BLaER1 treated with 17β-estradiol and CSF1 and Interleukin-3, amounts not matched to agents 10 nM and 100 nM (cell line): ENCODE measurements at regions not wholly inside any gene's neighbourhood (a gene's known extent, or its start where the extent isn't known, plus 50 kb on each side); places are given as distances from the start of the nearest gene placed in this dataset.
A peak's percentile ranks its signal among the peaks of the same experiment; 100 is the strongest.

Source experiments
- H3K27ac ChIP-seq, 11 experiments: shearing (Covaris generic); formaldehyde crosslinking; 2 replicates each; pipeline ENCODE4 v1.8.1; 2022
- H3K27me3 ChIP-seq, 11 experiments: shearing (Covaris generic); formaldehyde crosslinking; 2 replicates each; pipeline ENCODE4 v1.8.1; 2022
- H3K36me3 ChIP-seq, 11 experiments: shearing (Covaris generic); formaldehyde crosslinking; 2 replicates each; pipeline ENCODE4 v1.8.1; 2022
- H3K4me1 ChIP-seq, 10 experiments: shearing (Covaris generic); formaldehyde crosslinking; 2 replicates each; pipeline ENCODE4 v1.8.1; 2022
- H3K4me2 ChIP-seq, 11 experiments: shearing (Covaris generic); formaldehyde crosslinking; 2 replicates each; pipeline ENCODE4 v1.8.1; 2022
- H3K4me3 ChIP-seq, 10 experiments: shearing (Covaris generic); formaldehyde crosslinking; 2 replicates each; pipeline ENCODE4 v1.8.1; 2022
- H3K9ac ChIP-seq, 11 experiments: shearing (Covaris generic); formaldehyde crosslinking; 2 replicates each; pipeline ENCODE4 v1.8.1; 2022
- H3K9me3 ChIP-seq, 11 experiments: shearing (Covaris generic); formaldehyde crosslinking; replicated peaks in 1 of 11; 2 replicates each; pipeline ENCODE4 v1.8.1; 2022
- H4K20me1 ChIP-seq, 11 experiments: shearing (Covaris generic); formaldehyde crosslinking; 2 replicates each; pipeline ENCODE4 v1.8.1; 2022
- Cebpa-rat ChIP-seq, 11 experiments: shearing (Covaris generic); IDR thresholded peaks; 2 replicates each; pipeline ENCODE4 v1.8.1; 2022

DNA sequence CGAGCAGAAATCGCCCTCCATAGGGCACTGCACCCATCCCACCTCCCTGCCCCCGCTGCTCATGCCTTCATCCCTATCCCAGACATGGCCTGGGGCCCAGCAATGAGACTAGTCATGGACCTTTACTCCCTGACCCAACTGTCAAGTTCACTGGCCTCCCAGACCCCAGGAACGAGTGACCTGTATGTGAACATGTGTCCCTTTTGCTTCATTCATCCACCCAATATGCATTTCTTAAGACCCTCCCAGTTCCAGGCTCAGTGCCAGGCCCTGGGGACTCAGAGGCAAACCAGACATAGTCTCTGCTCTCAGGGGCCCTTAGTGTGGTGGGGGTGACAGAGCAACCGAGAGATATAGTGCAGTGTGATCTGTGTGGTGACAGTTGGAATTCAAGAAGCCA, 67.0 kb downstream of the EFNB1 start:
- Histone ChIP-seq H4K20me1 (no peaks in the 10 kb centered on the region; a peak in 1 of 22 replicates), H3K9ac (peak overlapping the region in 10 of 11 experiments; percentile 68 to 80 (median 78); a peak in 15 of 22 replicates), H3K27ac (peak overlapping the region in 10 of 11 experiments; percentile 81 to 88 (median 86); a peak in 20 of 22 replicates), H3K4me1 (peaks cover 21 to 30% (median 28%) of the 10 kb centered on the region in 10 experiments), H3K4me3 (0 out of 20 replicates have a peak overlapping the region, but pooled peaks of 1 of the 10 experiments have one; percentile 22), H3K4me2 (peak overlapping the region; percentile 41 to 79 (median 71)), H3K9me3 (no peaks in the 10 kb centered on the region), H3K36me3 (no peaks in the 10 kb centered on the region), H3K27me3 (peaks cover 49 to 97% (median 79%) of the 10 kb centered on the region in 11 experiments; a peak in 21 of 22 replicates)
- no peak for TF ChIP-seq Cebpa-rat (IDR thresholded peaks at IDR 0.05)

DNA sequence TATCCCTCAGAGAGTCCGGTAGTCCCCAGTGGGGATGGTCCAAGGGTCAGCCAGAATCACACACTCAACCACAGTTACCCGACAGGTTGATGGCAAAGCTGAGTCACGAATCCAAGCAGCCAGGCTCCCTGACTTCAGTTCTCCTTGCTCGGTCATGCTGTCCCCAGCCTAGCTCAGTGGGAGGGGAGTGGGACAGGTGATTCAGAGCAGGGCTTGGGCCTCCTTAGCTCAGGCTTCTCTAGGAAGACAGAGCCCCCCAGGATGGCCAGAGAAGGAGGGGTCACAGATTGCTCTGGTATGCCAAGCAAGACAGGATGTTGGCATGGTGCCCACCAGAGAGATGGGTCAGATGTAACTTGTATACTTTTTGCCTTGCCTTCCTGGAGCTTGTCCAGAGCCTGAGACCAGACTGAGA, 66.5 kb downstream of the EFNB1 start:
- H4K20me1 ChIP-seq = no peaks in the 10 kb centered on the region; a peak in 1 of 22 replicates
- H3K27me3 ChIP-seq = peaks cover 45 to 97% (median 78%) of the 10 kb centered on the region in 11 experiments; a peak in 21 of 22 replicates
- H3K4me2 ChIP-seq = peak overlapping the region; percentile 41 to 79 (median 71)
- TF ChIP-seq Cebpa-rat (IDR thresholded peaks at IDR 0.05) = no peak
- H3K4me1 ChIP-seq = peaks cover 21 to 30% (median 28%) of the 10 kb centered on the region in 10 experiments
- H3K27ac ChIP-seq = peak overlapping the region; percentile 41 to 88 (median 85); a peak in 21 of 22 replicates
- peak overlapping the region in 4 of 10 experiments; percentile 13 to 46 (median 22); a peak in 3 of 20 replicates for H3K4me3 ChIP-seq
- no peaks in the 10 kb centered on the region for H3K9me3 ChIP-seq
- no peaks in the 10 kb centered on the region for H3K36me3 ChIP-seq
- peak overlapping the region; percentile 45 to 80 (median 77); a peak in 21 of 22 replicates for H3K9ac ChIP-seq

DNA sequence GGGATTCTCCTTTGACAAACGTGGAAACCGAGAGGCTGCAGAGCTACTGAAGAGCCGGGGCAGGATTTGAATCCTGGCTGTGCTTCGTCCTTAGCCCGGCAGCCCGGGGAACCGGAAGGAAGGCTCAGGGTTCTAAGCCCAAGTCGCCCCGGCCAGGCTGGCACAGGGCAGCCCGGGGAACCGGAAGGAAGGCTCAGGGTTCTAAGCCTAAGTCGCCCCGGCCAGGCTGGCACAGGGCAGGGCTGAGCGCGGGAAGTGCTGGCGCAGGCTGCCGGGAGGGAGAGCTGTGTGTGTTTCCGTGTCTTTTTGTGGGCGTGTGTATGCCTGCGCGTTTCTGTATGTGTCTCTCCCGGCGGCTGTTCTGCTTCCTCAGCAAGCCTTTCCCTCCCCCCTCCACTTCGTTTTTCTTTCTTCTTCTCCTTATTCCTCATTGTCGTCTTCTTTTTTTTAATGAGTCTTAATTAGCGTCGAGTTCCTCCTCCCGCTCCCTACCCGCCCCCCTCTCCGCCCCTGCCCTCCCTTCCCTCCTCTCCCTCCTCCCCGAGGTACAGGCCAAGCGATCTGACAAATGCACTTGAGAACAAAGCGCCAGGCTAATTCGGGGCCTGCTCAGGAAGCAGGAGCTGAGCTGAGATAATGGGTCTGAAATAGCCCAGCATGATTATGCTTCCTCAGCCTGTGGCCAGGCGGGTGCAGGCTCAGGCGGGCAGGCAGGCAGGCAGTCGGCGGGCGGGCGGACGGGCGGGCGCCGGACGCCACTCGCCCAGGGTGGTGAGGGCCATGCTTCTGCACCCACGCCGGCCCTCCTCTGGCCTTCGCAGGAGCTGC, 65.9 kb downstream of the EFNB1 start:
- TF ChIP-seq Cebpa-rat (IDR thresholded peaks at IDR 0.05) = no peak
- no peaks in the 10 kb centered on the region for H3K9me3 ChIP-seq
- H3K4me2 ChIP-seq = peak overlapping the region; percentile 41 to 79 (median 72)
- peak overlapping the region; percentile 51 to 80 (median 77) for H3K9ac ChIP-seq
- no peaks in the 10 kb centered on the region for H3K36me3 ChIP-seq
- H4K20me1 ChIP-seq = no peaks in the 10 kb centered on the region; a peak in 1 of 22 replicates
- H3K4me3 ChIP-seq = peak overlapping the region in 7 of 10 experiments; percentile 11 to 46 (median 18); a peak in 4 of 20 replicates
- peak overlapping the region; percentile 70 to 88 (median 85) for H3K27ac ChIP-seq
- peaks cover 45 to 97% (median 78%) of the 10 kb centered on the region in 11 experiments for H3K27me3 ChIP-seq
- H3K4me1 ChIP-seq = peaks cover 25 to 35% (median 32%) of the 10 kb centered on the region in 10 experiments

DNA sequence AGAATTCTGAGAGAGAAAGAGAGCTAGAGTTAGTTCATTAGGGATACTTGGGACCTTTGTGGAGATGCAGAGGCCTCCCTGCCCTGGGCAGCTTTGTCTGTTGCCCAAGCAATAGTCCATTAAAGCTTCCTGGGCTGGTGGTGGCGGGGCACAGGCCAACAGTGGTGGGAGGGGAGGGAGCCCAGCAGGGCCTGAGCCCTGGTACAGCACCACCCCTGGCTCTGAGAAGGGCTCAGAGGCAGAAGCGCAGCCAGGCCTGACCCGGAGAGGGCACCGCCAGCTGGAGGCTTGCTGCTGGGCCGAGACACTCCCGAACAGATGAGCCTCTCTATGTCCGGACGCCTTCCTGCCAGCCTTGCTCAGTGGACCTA, 65.3 kb downstream of the EFNB1 start:
- Histone ChIP-seq H3K4me2 (peak overlapping the region; percentile 35 to 79 (median 71)), H3K4me1 (peaks cover 31 to 41% (median 38%) of the 10 kb centered on the region in 10 experiments), H3K9me3 (no peaks in the 10 kb centered on the region), H3K9ac (peak overlapping the region; percentile 51 to 80 (median 77)), H3K4me3 (peak overlapping the region in 4 of 10 experiments; percentile 11 to 36 (median 26); a peak in 3 of 20 replicates), H4K20me1 (no peaks in the 10 kb centered on the region; a peak in 1 of 22 replicates), H3K27me3 (peaks cover 51 to 97% (median 78%) of the 10 kb centered on the region in 11 experiments), H3K27ac (peak overlapping the region; percentile 70 to 88 (median 85)), H3K36me3 (no peaks in the 10 kb centered on the region)
- no peak for TF ChIP-seq Cebpa-rat (IDR thresholded peaks at IDR 0.05)

DNA sequence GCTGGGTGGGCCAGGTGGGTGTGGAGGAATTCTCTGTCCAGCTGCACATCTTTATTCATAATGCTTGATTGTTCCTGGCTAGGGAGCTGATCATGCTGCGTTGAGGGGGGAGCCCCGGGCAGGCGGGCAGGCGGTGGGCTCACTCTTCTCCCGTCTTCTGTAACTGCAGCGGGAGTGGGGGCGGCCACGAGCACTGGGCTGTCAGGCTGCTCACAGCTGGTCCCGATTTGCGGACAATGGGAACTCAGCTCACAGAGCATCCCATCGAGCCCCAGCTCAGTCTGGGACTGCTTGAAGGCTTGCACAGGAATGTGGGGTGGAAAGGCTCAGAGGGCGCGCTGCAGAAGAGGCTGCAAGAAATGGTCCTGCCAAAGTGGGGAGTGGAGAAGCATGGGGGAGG, 63.8 kb downstream of the EFNB1 start:
- Histone ChIP-seq H3K27me3 (peaks cover 61 to 97% (median 79%) of the 10 kb centered on the region in 11 experiments), H3K9me3 (no peaks in the 10 kb centered on the region), H3K9ac (no peak overlapping the region), H3K4me3 (no peak overlapping the region), H3K27ac (no peak overlapping the region), H4K20me1 (no peaks in the 10 kb centered on the region), H3K4me1 (peaks cover 33 to 44% (median 40%) of the 10 kb centered on the region in 10 experiments), H3K36me3 (no peaks in the 10 kb centered on the region), H3K4me2 (no peak overlapping the region)
- TF ChIP-seq Cebpa-rat (IDR thresholded peaks at IDR 0.05) = no peak

DNA sequence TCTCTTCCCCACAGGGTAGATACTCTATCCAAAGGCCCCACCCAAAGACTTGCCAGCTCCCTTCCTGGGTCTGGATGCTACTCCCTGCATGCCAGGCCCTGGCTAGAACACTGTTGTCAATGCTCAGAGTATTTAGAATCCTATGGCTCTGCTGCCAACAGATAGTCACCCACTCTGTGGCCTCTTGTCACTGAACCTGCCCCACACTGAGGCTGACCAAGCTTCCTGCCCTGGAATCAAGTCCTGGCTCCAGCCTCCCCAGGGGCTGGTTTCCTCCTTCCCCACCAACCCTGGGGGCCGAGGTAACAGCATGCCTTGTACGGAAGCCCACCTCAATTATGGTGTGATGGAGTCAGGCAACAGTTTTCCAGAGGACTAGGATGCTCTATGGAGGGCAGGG, 63.3 kb downstream of the EFNB1 start:
- no peaks in the 10 kb centered on the region for H3K9me3 ChIP-seq
- TF ChIP-seq Cebpa-rat (IDR thresholded peaks at IDR 0.05) = no peak
- H3K4me1 ChIP-seq = peaks cover 33 to 44% (median 40%) of the 10 kb centered on the region in 10 experiments
- H3K36me3 ChIP-seq = no peaks in the 10 kb centered on the region
- peaks cover 66 to 97% (median 79%) of the 10 kb centered on the region in 11 experiments for H3K27me3 ChIP-seq
- H3K27ac ChIP-seq = no peak overlapping the region
- H4K20me1 ChIP-seq = no peaks in the 10 kb centered on the region
- H3K4me3 ChIP-seq = no peak overlapping the region
- no peak overlapping the region for H3K4me2 ChIP-seq
- no peak overlapping the region for H3K9ac ChIP-seq
